T-helper 1 cell treated with Interleukin-12 subunit alpha and Interleukin-12 subunit beta and Interleukin-4 antibody, amounts not matched to agents 30 ng/mL and 1 ng/mL, for 36 hours (primary cell): ENCODE measurements at regions not wholly inside any gene's neighbourhood (a gene's known extent, or its start where the extent isn't known, plus 50 kb on each side); places are given as distances from the start of the nearest gene placed in this dataset.

Experiments
- intact Hi-C: fragments of 100-400 bp; cut with micrococcal nuclease; formaldehyde crosslinking; loops from one replicate; pipeline ENCODE4 v1.15.1; 2024

DNA sequence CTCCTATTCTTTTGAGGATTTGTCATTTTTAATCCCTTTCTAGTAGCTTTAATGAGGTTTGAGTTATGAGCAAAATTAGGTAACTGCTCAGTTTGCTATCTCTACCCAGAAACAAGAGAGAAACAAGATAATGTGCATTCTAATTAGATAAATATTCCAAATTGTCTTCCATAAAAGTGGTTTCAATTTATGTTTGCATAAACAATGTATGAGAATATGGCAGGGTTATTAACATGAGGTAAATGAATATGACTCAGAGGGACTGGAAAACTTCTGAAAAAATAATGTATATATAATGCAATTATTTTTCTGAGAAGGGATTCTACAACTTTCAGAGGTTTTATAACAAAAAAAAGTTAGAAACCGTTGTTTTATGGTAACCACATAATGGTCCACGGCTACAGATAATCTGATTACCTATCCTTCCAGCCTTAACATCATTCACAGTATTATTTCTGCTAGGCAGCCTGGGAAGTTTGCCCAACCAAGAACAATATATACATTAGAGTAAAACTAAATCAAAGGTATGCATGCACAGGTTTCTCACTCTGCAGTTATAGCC lies 101.2 kb downstream of the CRPPA start:
- intact Hi-C loops: no loop called here

DNA sequence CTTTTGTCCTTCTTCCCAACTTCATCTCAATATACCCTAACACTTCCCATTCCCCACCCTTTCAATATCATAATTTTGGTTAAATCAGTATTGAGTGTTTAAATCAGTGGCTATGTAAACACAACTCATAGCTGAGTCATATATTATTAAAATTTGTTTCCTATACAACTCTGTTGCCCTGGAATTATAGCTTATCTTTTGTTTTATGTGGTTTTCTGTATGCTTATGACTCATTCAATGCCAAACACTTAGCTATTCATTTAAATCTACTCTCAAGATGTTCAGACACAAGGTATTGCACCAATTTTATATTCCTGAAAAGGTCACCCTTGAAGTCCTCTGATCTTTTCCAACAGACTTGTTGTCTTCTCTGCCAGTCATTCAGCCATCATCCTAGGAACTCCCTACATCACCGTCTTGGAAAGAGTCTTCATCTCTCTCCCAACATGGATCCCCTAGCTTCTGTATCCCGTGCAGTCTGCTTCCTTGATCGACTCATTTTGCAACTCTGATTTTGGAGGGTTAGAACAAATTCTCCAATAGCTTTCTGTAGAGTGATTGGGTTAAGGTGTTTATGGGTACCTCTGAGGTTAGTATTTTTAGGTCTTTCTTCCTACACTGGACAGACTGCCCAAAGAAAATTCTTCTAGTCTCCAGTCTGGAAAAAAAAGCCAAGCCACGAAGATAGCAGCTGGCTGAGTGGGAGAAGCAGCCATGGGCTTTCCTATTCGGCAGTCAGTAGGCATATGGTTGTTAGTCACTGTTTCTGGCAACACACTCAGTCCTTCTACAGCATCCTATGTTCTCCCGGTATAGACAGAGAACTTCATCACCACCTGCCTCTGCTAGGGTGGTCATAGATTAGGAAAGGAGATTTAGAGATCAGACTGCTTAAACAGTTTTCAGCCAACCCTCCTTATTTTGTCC lies 102.1 kb downstream of the CRPPA start:
- intact Hi-C loops: no loop called here

DNA sequence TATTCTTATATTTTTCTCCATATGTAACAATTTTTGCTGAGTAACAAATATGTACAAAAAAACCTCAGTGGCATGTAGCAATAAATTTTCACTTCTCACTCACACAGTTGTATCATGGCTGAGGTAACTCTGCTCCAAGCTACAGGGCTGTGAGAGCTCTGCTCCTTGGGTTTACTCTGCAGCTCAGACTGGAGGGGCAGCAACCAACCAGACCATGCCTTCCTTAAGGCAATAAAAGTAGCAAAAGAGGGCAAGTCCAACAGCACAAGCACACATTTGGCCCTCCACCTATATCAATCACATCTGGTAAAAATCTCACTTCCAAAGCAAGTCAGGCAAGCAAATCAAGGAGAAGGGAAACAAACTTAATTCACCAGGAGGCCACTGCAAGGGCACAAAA lies 102.9 kb downstream of the CRPPA start:
- intact Hi-C loops: no loop called here

DNA sequence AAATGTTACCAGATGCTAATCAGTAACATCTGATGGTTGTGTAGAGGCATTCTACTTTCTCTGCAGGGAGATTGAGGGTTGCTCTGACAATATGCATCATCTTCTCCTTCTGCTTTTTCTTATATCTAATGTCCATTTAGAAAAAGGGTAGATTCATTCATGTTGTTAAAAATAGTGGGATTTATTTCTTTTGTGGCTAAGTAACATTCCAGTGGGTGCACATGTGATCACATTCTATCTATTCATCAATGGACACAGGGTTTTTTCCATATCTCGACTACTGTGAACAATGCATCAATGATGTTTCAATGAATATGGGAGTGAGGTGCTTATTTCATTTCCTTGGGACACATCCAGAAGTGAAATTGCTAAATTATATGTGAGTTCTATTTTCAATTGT lies 103.9 kb downstream of the CRPPA start:
- intact Hi-C loops: no loop called here

DNA sequence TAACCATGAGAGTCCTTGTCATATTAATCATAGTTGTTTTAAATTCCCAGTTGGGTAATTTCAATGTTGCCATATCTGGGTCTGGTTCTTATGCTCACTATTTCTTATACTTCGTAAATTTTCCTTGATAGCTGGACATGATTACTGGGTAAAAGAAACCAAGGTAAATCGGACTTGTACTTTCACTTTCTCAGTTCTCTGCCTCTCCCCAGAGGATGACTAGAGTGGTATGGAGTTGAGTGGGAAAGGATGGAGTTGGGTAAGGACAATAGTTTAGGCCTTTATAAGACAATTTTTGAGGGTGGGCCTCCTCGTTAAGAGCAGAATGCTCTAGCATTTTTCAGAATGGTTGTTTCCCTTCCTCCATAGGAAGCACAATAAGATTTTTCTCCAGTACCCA lies 106.1 kb downstream of the CRPPA start:
- intact Hi-C loops: no loop called here

DNA sequence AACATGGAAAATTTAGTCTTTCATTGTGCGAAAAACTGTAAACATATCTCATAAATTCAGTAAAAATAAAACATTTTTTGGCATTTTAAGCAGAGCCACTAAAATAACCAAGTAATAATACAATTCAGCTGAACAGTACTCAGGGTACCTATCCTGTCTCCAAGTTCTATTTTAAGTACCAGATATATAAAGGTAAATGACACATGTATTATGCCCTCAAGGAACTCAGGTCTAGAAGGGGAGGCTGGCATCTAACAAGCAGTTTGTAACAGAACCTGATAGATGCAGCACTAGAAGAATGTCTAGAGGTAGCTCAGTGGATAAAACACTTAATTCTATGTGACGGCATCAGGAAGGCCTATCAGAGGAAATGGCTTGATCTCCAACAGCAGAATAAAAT lies 112.2 kb downstream of the CRPPA start:
- intact Hi-C loops: no loop called here

DNA sequence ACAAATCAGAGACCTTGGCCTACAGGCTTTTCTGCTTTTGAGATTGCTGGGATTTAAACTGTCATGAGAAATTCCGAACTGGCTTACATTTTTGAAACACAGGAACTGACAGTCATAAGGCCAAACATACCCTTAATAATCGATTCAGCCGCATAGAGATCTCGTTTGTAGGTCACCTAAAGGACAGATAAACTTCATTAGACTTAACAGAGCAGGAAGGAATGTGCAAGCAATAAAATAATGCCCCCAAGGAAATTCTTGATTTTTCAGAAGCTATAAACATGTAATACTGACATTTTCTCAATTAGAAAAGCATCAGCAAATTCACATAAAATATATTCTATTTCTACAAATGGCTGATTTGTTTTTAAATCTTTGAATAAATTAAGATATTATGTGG lies 120.0 kb downstream of the CRPPA start:
- intact Hi-C loops: no loop called here

DNA sequence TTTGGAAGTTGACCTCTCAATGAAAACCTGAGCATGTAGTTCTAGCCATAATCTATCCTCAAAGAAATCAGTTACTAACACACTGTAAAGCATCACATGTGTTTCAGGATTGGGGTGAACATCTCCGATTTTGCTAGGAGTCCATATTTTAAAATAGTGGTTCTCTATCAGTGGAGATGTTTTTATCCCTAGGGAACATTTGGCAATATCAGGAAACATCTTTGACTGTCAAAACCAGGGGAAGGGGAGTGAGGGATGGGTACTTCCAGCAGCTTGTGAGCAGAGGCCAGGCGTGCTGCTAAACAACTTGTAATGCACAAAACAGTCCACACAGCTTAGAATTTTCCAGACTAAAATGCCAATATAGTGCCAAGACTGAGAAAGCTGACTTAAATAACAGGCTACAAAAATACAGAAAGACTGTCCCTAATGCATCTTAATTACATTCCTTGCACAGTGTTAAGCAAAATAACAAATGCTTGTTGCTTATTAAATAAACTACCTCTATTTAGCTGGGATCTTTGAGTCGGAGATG lies 120.9 kb downstream of the CRPPA start:
- intact Hi-C loops: no loop called here

DNA sequence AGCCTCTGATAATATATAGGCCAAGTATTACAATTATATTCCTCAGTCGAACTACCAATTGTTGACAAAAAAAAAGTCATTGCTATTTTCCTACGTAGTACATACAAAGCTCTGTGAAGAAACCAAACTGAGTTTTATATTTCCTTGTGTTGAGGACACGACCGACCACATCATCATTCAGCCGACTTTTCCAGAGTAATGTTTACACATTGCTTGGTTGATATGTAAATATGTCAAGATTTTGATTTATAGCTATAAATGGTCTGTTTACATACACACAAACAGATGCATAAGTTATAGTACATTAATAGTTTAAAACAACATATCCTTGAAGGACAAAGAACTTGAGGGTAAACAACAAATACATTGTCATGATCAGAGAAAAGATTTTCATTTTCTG lies 121.5 kb downstream of the CRPPA start:
- intact Hi-C loops: no loop called here

DNA sequence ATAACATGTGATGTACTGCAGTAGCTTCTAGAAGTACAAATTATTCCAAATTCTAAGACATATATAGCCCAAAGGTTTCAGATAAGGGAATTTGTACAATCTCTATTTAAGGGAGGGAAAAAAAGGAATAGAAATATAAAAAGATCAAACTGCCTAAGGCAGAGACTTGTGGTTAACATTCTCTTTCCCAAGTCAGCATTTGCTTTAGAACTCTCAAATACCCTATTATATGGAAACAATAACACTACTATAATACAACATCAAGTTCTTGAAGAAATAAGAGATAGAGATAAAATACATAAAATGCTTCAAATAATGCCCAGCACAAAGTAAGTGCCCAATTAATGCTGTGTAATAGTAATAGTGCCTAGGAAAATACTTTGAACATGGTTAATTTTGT lies 123.1 kb downstream of the CRPPA start:
- intact Hi-C loops: no loop called here

DNA sequence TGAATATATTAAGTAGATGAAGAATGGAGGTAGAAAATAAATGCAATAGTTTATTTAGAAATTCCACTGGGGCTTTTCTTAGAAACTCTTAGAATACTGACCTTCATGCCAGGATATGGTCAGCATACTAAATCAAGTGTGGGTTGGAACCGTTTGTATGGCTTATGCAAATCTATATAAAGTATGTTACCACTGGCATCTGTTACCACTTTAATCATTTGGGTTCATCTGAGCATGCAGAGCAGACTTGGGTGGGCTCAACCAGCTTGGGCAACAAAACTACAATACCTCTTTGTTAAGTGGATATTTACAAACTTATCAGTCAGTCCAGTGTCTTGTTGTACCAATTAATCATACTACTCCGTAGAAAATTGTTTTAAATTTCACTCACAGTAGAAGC lies 125.8 kb downstream of the CRPPA start:
- intact Hi-C loops: no loop called here

DNA sequence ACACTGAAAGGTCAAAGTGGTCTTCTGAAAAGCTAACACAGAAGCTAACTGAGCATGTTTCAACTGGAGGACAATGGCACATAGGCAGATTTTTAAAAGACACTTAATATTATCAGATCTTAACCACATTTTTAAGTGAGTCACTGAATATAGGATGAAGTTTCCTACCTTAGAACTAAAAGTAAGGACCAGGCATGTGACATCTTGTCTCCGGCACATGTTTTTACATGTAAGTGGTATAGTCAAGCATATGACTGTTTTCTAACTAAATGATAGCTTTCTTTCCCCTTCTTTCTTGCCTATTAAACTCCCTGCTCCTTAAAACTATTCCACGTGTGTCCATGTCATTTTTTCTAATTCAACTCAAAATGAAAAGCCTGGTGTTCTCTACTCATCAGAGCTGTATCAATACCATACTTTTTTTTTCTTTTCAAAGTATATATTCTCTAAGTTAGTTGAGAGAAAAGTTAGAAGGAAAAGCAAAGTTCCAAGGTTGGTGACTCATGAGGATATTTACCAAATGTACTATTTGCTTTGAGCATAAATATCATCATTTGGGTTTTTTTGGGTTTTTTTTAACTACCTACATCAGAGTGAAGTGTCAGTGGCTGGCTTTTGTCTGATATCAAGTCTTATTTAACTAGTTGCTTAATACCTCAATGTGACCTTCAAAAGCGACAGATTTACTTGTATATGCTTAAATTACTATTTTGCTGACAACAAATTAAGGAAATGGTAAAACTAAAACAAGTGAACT lies 127.5 kb downstream of the CRPPA start:
- intact Hi-C loops: no loop called here

DNA sequence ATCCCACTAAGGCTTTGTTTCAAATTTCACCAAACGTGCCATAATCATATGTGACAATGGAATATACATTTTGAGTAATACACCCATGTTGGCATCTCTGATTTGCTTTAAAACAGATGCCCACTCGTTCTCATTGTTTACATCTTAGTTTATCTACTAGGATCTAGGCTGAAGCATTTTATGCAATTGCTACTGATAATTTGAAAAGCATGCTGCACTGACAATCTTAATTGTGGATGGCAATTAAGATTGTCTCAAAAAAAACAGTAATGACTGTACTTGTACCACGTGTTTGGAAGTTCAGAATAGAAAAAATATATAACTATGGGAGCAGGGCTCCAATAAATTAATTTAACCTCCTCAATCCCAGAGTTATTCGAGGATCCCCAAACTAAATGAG lies 136.8 kb downstream of the CRPPA start:
- intact Hi-C loops: no loop called here

DNA sequence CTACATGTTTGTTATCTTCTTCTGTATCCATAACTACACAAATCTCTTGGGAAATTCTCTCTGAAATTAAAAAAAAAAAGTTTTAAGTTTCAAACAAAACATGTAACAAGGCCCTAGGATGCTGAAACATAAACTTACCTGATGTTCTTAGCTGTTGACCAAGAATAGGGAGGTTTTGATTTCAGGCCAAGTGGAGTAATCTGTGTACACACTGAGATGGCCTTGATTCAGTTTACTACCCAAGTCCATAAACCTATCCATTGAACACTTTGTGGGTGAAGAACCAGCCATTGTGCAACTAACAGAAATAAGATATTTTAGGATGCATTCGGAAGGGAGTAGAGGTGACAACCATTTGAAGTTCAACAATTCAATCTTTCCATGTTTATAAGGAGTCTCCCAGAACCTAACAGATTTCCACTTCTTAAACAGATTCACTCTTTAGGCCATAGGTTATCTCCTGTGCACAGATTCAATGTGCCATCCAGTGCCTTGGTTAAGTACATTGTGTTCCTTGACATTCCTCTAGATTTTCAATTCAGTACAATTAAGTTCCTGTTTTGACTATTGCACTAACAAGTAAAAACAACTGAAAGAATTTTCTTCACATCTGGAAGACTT lies 143.1 kb downstream of the CRPPA start:
- intact Hi-C loops: loop anchor here (10.0 kb wide), 1 partner anchor 287 kb away; no protein-coding TSS in a partner anchor

DNA sequence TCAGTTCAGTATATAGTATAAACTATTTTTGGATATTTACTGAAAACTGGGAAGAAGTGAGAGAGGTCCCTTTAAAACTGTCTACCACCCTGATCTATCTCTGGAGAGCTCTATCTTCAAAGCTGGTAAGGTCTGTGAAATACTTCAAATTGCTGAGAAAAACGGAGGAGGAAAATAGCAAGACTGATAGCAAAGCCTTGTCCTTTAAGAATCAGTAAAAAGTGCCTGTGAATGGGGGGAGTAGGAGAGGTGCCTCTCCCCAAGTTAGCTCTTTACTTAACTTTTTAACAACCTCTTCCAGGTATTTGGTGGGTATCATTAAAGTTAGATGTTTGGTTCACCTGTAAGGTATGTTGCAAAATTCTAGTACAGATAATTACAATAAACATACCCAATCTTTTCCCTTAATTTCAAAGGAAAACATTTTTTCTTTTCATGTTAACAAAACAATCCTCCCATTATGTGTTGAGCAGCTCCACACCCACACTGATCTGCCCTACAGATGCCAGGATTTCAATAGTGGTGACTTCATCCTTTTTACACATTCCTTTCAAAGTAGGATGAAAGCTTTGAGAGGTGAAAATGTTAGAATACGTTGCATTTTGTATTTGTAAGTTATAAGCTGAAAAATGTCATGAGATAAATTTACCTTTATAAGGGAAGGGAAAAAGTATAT lies 149.2 kb downstream of the CRPPA start:
- intact Hi-C loops: loop anchor here (10.0 kb wide), 1 partner anchor 293 kb away; no protein-coding TSS in a partner anchor

DNA sequence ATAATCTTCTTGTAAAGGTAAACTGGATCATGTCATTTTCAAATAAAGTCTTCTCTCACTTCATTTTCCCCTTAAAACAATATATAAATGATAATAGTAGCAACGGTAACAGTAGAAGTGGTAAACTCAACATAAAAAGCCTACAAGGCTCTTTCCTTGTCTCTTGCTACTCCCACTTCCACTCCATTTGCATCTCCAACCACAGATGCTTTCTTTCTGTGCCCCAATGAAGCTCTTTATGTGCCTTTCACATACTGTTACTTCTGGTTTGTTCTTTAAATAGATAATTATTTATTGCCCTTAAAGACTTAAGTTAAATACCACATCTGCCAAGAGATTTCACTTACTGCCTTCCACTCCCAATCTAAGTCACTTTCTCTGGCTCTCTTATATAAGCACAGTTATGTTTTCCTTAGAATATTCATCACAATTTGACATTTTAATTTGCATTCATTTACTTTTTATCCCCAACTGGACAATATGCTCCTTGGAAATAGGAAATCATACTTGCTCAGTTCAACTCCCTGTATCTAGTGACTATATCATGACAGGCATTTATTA lies 149.9 kb downstream of the CRPPA start:
- intact Hi-C loops: loop anchor here (10.0 kb wide), 1 partner anchor 293 kb away; no protein-coding TSS in a partner anchor

DNA sequence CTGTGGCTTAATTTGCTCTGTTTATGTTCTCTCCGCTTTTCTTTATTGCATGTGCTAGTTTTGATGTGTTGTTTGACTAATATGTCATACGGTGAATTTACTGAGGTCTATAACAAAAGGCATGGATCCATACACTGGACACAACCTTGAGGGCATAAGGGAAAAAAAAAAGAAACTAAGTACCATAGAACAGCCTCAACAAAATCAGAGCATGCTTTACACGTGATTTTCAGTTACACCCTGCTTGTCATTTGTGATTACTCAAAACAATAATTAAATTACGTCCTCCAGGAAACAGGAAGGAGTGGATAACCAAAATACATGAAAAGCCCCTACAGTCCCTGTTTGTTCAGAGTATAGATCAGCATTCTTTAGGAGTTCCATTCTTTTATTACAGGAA lies 150.5 kb downstream of the CRPPA start:
- intact Hi-C loops: loop anchor here (10.0 kb wide), 1 partner anchor 294 kb away; no protein-coding TSS in a partner anchor

DNA sequence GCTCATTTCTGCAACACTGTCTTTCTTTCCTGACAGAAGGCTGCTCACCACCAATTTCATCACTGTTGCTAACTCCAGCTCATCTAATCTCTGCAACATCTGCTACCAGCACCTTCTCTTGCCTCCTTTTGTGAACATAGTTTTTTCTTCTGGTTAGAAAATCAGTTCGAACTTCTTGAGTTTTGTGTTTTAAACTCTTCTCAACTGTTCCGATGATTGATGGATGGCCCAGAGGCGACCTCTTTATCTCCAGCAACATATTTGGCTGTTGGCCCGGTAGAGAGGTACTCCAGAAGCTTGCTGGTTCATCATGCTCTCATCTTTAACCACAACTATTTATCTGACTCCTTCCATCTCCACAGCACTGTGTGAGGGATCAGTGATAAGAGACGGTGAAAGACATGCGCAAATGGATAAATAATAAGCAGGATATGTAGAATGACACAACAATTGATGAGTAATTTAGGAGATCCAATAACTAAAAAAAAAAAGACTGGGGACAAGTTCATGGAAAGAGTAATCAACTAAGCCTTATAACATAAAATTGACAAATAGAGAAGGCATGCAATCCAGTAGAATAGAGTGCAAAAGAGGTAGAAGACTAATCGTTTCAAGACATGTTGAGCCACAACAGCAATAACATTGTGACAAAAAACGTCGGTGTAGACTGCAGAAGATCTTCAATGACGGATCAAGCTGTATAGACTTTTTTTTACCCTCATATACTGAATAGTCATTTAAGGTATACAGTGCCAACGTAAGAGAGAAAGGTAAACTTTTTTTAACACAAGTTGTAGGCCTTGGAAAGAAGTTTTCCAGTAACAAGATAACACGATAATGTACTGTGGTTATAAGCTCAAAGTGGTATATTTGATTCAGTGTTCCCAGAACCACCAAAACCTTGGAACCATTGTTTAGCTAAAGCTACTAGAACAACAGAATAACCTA lies 152.2 kb downstream of the CRPPA start:
- intact Hi-C loops: no loop called here
